ENCODE measurements at regions not wholly inside any gene's neighbourhood (a gene's known extent, or its start where the extent isn't known, plus 50 kb on each side); places are given as distances from the start of the nearest gene placed in this dataset.

DNA sequence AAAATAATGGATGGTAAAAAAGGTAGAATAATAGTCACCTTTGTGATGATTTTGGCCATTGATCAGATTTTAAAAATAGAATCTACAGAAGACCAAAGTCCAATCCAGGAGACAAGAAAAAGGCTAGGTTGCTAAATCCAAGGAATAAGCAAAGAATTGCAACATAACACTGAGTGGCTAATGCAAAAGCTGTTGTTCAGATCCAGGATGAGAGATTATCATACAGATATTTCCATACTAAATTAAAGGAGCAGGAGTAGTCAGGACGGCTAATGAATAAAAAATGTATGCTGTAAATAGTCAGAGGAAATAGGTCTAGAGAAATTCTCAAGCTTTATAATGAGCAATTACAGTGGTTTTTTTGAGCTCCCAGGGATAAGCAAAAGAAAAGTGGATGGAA, 745.9 kb upstream of the ACVR2A start:
- no peak for DNase-seq

GRCh38 chr2:147097747-147098146, 747.1 kb upstream of the ACVR2A start:
- no peak for DNase-seq

- DNase-seq, result no peak
Observed at GRCh38 chr2:147096671-147097070, 748.2 kb upstream of the ACVR2A start.

GRCh38 chr2:147095376-147095775, 749.5 kb upstream of the ACVR2A start:
- DNase-seq, result no peak

- no peak for DNase-seq
Observed at GRCh38 chr2:147094077-147094476, 750.8 kb upstream of the ACVR2A start.

DNA sequence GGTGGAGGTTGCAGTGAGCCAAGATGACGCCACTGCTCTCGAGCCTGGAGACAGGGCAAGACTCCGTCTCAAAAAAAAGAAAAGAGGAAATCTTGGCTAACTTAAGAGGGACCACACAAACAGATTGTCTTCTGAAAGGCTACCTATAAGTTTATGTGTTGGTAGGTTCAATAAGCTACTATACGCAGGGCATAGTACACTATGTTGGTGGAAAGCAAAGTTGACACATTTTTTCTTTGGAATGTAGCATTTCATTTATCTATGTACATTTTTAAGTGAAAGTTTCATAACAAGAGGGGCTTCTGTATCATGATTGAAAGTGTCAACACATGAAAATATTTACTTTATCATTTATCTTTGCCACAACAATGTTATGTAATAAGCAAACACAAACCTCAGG, 752.6 kb upstream of the ACVR2A start:
- no peak for DNase-seq

GRCh38 chr2:147091448-147091847, 753.4 kb upstream of the ACVR2A start:
- DNase-seq, result no peak

GRCh38 chr2:147088871-147089270, 756.0 kb upstream of the ACVR2A start:
- no peak for DNase-seq

DNA sequence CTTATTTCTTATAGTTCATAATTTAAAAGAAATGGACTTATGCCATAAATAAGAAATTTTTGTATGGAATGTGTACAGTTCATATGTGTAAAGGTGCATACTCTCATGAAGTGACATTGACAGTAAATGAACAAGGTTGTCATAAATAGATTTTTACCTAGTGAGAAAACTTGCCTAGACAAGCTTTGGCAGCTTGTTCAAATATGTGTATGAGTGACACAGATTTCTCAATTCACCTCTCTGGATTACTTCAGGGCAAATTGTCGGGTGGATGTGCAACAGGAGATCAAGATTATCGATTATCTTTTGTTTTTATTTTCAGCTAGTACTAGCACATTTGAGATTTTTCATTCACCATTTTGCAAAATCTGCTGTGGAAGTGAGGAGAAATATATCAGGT, 758.1 kb upstream of the ACVR2A start:
- DNase-seq, result no peak

DNA sequence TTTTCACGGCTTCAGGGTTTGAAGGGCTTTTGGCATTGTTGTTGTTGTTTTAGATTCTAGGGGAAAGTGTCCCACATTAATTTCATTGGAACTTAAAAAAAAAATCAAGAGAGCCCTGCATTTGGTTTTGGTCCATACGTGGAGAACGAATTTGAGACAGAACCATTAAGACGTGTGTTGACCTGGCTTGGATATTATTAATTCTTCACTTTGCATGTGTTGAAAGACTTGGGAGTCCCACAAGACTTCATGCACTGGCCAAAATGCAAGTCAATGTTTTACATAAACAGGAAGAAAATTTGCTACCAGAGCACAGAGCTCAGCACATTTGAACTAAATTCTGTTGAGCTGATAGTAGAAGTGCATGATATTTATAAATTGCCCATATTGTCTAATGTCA, 761.2 kb upstream of the ACVR2A start:
- no peak for DNase-seq

- no peak for DNase-seq
Observed at GRCh38 chr2:147082850-147083522, 761.8 kb upstream of the ACVR2A start.

GRCh38 chr2:147081831-147082230, 763.0 kb upstream of the ACVR2A start:
- no peak for DNase-seq

- no peak for DNase-seq
Observed at GRCh38 chr2:147076634-147077033, 768.2 kb upstream of the ACVR2A start.

GRCh38 chr2:147068071-147068470, 776.8 kb upstream of the ACVR2A start:
- no peak for DNase-seq

- no peak for DNase-seq
Observed at GRCh38 chr2:147067136-147067535, 777.7 kb upstream of the ACVR2A start.

DNA sequence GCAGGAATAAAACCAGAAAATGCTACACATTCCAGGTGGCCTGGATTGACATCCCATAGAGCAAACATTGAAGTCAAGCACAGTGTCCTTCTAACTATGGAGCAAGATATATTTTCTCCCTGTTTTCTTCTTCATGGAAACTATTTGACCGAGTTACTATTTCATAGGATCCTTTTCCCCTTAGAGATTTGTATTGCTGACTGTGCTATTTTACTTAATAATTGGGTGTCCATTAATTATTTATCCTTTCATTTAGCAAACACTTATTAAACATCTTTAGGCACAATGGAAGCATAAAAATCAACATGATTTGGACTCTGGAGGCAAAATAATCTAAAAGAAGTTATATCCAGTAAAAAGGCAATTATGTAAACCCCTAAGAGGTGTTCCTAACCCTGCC, 782.8 kb upstream of the ACVR2A start:
- DNase-seq, result no peak

DNA sequence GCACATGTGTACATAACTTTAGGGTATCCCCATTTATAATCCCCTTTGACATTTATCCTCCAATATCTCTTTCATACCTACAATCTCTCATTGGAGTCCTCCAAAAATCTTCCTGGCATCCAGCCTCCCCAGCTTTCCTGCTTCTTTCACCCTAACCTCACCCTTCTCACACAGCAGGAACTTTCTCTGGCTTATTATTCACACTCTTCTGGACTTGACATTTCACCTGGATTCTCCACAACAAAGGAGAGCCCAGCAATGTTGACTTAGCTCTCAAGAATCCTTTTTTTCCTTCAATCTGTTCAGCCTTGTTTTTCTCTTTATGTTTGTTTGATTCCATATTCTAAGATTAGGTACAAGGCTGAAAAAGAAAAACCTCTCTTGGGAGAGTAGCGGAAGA, 783.6 kb upstream of the ACVR2A start:
- no peak for DNase-seq

GRCh38 chr2:147057892-147058490, 786.8 kb upstream of the ACVR2A start:
- DNase-seq, result no peak

DNA sequence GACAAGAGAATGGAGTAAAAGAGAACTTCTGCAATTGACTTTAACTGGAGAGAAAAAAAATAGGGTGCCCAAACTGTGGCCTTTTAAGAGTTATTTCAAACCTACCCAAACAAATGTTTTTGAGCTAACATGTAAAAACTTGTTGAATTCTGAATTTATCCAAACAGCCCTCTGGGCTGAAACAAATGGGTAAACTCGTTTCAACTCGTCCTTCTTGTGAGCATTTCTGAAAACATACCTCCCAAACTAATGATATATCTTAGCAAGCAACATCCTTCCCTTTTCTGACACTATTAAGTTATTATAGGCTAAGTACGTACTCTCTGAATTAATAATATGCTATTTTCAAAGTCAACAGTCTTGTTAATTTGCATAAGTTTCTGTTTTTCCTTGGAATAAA, 793.0 kb upstream of the ACVR2A start:
- DNase-seq, result no peak

- no peak for DNase-seq
Observed at GRCh38 chr2:147051248-147051647, 793.6 kb upstream of the ACVR2A start.

DNA sequence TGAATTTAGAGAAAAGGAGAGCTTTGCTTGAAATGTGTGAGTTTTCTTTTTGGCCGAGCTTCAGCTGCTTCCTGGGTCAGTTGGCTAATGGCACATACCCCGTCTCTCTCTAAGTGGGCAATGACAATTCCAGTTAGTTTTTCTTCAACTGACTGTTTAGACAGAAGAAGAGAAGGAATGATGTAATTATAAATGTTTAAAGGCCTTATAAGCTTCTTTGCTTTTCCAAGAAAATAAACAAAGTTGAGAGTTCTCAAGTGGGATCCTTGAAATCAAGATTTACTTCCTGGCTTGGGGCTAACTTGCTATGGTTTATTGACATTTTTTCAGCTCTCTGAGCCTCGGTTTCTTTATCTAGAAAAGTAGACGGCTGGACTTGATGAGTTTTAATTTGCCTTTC, 794.9 kb upstream of the ACVR2A start:
- DNase-seq, result no peak

GRCh38 chr2:147046473-147046872, 798.4 kb upstream of the ACVR2A start:
- DNase-seq, result no peak

DNA sequence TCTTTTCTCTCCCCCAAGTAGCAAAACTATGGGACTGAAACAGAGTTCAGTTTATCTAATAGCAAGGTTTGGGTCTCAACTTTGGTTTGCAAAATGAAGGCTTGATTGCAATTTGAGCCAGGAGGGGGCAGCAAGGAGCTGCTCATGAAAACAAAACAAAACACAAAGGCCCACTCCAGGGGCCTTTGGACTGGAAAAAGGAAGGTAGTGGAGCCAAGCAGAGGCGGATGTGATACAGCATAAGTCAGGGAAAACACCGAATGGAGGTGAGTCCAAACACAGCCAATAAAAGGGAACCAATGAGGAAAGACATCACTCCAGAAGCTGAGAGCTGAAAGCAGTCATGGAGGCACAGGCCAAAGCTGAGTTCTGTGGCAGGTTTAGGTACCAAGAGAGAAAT, 799.7 kb upstream of the ACVR2A start:
- no peak for DNase-seq

DNA sequence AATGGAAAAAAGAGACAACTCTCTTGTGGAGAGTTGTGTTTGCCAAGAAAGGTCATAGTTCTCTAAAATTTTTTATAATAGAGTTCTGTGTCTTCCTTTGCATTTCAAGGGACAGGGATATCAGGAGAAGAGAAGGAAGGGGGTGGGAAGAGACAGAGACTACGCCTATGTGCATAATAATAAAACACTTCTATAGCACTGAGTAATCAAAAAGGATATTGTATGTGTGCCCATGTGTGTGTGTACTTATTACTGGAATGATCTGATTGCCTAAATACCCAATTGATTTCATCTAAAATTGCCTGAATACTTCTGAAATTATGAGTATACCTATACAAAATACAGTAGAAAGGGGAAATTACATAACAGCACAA, 803.7 kb upstream of the ACVR2A start:
- no peak for DNase-seq
